Fibroblast of the aortic adventitia (primary cell): ENCODE measurements at regions not wholly inside any gene's neighbourhood (a gene's known extent, or its start where the extent isn't known, plus 50 kb on each side); places are given as distances from the start of the nearest gene placed in this dataset.

Experiments used
- DNase-seq: peaks from one replicate; pipeline ENCODE4 v3.0.0-alpha.2; 2010; ENCODE audit warnings: low read depth
- H3K4me3 ChIP-seq: 2 replicates; pipeline ENCODE4 v1.5.1; 2011; ENCODE audit warnings: low read depth, mild to moderate bottlenecking, control low read depth, low read length, moderate library complexity
- CTCF ChIP-seq: IDR thresholded peaks from 2 replicates; pipeline ENCODE4 v1.5.1; 2011; ENCODE audit warnings: mild to moderate bottlenecking, low read length, control low read depth, inconsistent platforms; ENCODE audit not compliant: insufficient read depth

DNA sequence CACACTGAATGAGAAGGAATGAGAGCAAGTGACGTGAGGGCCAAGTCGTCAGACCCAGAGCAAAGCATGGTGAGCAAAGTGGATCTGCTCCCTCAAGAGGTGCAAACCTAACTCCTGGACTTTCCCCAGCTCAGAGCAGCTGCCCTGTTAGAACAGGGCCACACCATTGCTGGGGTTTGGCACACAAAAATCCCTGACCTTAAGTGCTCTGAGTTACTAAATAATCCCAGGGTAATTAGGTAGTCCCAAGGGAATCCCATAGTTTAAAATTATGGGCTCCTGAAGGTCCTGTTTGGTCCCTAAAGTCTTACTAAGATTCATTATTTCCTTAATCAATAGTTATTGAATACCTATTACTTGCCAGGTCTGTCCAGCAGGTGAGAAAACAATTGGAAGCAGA, 165.1 kb upstream of the TNFAIP3 start:
- no peak for DNase-seq
- TF ChIP-seq CTCF: no peak
- H3K4me3 ChIP-seq: no peak overlapping the region

GRCh38 chr6:137702791-137703424, 164.2 kb upstream of the TNFAIP3 start:
- no peak overlapping the region for H3K4me3 ChIP-seq
- peak; percentile 25 for DNase-seq
- TF ChIP-seq CTCF: peak; percentile 17

DNA sequence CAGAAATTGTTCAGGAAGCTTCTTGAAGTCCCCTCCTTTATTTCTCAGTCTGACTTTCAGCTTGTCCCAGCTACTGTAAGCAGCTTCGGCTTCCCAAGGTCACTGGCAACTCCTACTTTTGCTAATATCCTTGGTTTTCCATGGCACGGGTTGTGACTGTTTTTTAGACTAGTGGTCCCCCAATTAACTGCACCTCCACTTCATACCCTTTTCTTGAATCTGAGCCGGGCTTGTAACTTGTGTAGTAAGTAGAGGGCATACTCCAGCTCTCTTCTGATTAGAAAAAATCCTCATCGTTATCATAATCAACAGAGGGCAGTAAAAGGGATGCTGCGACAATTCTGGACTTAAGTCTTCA, 162.3 kb upstream of the TNFAIP3 start:
- DNase-seq: no peak
- no peak for TF ChIP-seq CTCF
- no peak overlapping the region for H3K4me3 ChIP-seq

GRCh38 chr6:137705160-137706082, 161.6 kb upstream of the TNFAIP3 start:
- peak; percentile 80 for DNase-seq
- peak; percentile 95 for TF ChIP-seq CTCF
- no peak overlapping the region for H3K4me3 ChIP-seq

- DNase-seq: no peak
- no peak for TF ChIP-seq CTCF
These were observed 160.8 kb upstream of the TNFAIP3 start for GRCh38 chr6:137706083-137706750.

DNA sequence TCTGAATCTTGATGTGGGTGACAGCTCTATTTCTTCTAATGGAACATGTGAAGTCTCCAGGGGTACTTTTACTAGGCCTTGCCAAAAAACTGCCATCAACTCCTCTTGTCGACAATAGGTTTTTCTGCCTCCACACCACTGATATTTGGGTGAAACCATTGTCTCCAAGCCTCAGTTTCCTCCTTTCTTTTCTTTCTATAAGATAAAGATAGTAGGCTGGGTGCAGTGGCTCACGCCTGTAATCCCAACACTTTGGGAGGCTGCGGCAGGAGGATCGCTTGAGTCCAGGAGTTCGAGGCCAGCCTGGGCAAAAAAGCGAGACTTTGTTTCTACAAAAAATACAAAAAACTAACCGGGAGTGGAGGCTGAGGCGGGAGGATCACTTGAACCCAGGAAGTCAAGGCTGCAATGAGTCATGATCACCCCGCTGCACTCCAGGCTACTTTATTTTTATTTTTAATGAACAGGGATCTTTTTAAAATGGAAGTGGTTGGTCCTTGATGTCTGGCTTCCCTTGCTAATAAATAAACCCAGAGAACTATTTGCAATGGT, 159.9 kb upstream of the TNFAIP3 start:
- TF ChIP-seq CTCF: no peak
- no peak overlapping the region for H3K4me3 ChIP-seq
- DNase-seq: no peak

More at GRCh38 chr6:137706083-137706750, 160.8 kb upstream of the TNFAIP3 start:
- no peak overlapping the region for H3K4me3 ChIP-seq
